BLaER1 (cell line): ENCODE measurements at regions not wholly inside any gene's neighbourhood (a gene's known extent, or its start where the extent isn't known, plus 50 kb on each side); places are given as distances from the start of the nearest gene placed in this dataset.
A peak's percentile ranks its signal among the peaks of the same experiment; 100 is the strongest.

Experiments
- H3K27ac ChIP-seq: shearing (Covaris generic); formaldehyde crosslinking; 2 replicates; pipeline ENCODE4 v1.8.1; 2022
- H3K27me3 ChIP-seq: shearing (Covaris generic); formaldehyde crosslinking; 2 replicates; pipeline ENCODE4 v1.8.1; 2022
- H3K36me3 ChIP-seq: shearing (Covaris generic); formaldehyde crosslinking; 2 replicates; pipeline ENCODE4 v1.8.1; 2022
- H3K4me1 ChIP-seq: shearing (Covaris generic); formaldehyde crosslinking; 2 replicates; pipeline ENCODE4 v1.8.1; 2022
- H3K4me2 ChIP-seq: shearing (Covaris generic); formaldehyde crosslinking; 2 replicates; pipeline ENCODE4 v1.8.1; 2022
- H3K4me3 ChIP-seq: shearing (Covaris generic); formaldehyde crosslinking; 2 replicates; pipeline ENCODE4 v1.8.1; 2022
- H3K9ac ChIP-seq: shearing (Covaris generic); formaldehyde crosslinking; 2 replicates; pipeline ENCODE4 v1.8.1; 2022
- H3K9me3 ChIP-seq: shearing (Covaris generic); formaldehyde crosslinking; 2 replicates; pipeline ENCODE4 v1.8.1; 2022
- H4K20me1 ChIP-seq: shearing (Covaris generic); formaldehyde crosslinking; 2 replicates; pipeline ENCODE4 v1.8.1; 2022
- Cebpa-rat ChIP-seq: shearing (Covaris generic); IDR thresholded peaks from 2 replicates; pipeline ENCODE4 v1.8.1; 2022

DNA sequence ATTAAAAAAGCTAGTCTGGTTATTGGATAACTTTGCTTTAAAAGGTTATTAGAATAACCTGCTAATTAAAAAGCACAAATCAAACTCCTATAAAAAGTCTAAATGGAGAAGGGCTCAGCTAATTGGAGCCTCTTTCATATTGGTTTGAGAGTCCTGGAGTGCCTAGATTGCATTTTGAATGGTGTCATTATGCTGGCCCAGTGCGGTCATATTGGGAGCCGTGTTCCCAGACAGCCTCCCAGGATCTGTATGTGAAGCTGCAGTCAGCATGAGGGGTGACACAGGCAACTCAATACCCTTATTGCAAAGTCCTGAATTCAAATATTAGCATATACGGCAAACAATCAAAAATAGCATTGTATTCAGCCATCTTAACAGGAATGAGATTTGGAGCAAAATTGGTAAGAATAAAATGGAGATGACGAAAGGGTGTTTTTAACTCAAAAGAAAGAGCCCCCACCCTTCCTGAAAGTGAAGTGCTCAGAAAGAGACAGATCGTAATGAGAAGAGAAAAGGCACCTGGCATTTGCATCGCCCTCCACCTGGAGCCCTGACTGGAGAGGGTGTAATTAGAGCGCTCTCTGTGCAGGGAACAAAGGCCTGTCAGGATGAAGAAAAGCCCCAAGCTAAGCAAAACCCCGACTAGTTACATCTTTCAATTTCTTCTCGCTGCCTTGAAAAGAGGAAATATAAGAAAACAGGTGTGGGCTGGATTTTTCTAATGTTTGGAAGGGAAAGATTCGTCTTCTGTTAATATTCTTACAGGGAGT, 621.0 kb upstream of the ADAMTS16 start:
- H3K36me3 ChIP-seq: no peaks in the 10 kb centered on the region
- TF ChIP-seq Cebpa-rat: no peak
- H3K9ac ChIP-seq: no peak overlapping the region
- no peak overlapping the region for H3K4me3 ChIP-seq
- no peaks in the 10 kb centered on the region for H4K20me1 ChIP-seq
- no peaks in the 10 kb centered on the region for H3K27me3 ChIP-seq
- H3K9me3 ChIP-seq: no peaks in the 10 kb centered on the region
- H3K27ac ChIP-seq: no peak overlapping the region
- H3K4me1 ChIP-seq: no peaks in the 10 kb centered on the region
- no peak overlapping the region for H3K4me2 ChIP-seq

GRCh38 chr5:4520559-4520958, 619.6 kb upstream of the ADAMTS16 start:
- no peaks in the 10 kb centered on the region for H3K4me1 ChIP-seq
- H3K9ac ChIP-seq: no peak overlapping the region
- no peak overlapping the region for H3K4me3 ChIP-seq
- no peak for TF ChIP-seq Cebpa-rat
- no peaks in the 10 kb centered on the region for H3K9me3 ChIP-seq
- H3K27me3 ChIP-seq: no peaks in the 10 kb centered on the region
- H3K36me3 ChIP-seq: no peaks in the 10 kb centered on the region
- no peaks in the 10 kb centered on the region for H4K20me1 ChIP-seq
- no peak overlapping the region for H3K27ac ChIP-seq
- H3K4me2 ChIP-seq: no peak overlapping the region

DNA sequence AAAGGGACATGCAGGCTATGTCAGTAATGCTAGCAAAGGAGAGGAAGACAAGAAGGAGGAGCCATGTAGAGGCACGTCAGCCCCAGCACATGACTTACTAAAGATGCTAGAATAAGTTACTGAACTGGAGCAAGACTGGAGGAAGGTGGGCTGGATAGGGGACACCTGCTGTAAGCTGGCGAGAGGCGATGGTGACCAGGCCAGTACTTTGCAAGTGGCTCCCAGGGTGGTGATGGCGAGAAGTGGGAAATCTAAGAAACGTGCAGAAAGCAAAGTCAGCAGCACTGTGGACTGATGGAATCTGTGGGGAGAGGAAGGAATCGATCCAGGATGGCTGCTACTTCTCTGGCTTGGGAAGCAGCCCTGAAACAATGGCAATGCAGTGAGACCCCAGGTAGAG, 617.1 kb upstream of the ADAMTS16 start:
- Histone ChIP-seq H4K20me1 (no peaks in the 10 kb centered on the region), H3K4me2 (no peak overlapping the region), H3K27ac (no peak overlapping the region), H3K36me3 (no peaks in the 10 kb centered on the region), H3K9me3 (0 out of 2 replicates have a peak, but pooled peaks cover 3% of the 10 kb centered on the region), H3K9ac (no peak overlapping the region), H3K27me3 (no peaks in the 10 kb centered on the region), H3K4me3 (no peak overlapping the region), H3K4me1 (no peaks in the 10 kb centered on the region)
- TF ChIP-seq Cebpa-rat: no peak

DNA sequence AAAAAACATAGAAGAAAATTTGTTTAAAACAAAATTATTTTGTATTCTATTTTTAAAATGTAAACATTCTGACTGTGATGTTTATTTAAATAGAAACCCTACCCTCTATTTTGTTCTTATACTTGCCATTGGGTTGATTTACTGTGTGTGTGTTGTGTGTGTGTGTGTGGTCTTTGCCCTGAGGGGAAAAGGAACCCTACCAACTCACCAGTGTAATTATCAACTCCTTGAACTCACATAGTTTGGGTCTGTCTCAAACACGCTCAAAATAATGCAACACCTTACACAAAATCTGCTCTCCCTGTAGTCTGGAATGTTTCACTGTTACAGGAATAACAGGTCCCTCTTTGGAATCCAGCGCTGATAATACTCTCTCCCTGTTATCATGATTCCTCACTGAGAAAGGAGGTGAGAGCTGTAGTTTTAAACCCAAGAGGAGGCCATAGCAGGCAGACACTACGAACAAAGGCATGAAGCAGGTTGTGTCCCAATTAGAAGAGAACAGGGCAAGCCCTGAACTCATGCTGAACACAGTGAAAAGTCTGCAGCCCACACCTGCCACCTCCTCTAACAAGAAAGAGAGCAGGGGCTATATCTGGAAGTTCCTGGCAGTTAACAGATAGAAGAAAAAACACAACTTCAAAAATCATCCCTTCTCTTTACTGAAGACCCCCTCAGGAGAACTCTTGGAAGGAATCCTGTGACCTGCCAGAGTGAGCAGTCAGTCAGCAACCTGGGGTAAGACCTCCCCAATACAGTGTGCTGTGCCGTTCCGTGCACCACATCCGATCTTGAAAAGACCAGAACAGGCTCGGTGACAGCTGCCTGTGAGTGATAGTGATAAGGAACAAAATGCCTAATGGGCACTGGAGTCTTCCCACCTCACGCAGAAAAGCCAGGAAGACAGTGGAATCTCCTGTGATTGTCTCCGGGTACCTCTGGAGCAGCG, 608.1 kb upstream of the ADAMTS16 start:
- peaks cover 17% of the 10 kb centered on the region for H3K9me3 ChIP-seq
- no peak overlapping the region for H3K27ac ChIP-seq
- no peak for TF ChIP-seq Cebpa-rat
- H3K4me3 ChIP-seq: no peak overlapping the region
- H3K4me1 ChIP-seq: peaks cover 9% of the 10 kb centered on the region
- H3K9ac ChIP-seq: no peak overlapping the region
- no peak overlapping the region for H3K4me2 ChIP-seq
- H3K36me3 ChIP-seq: no peaks in the 10 kb centered on the region
- H3K27me3 ChIP-seq: no peaks in the 10 kb centered on the region
- H4K20me1 ChIP-seq: no peaks in the 10 kb centered on the region

GRCh38 chr5:4532705-4533080, 607.4 kb upstream of the ADAMTS16 start:
- TF ChIP-seq Cebpa-rat: no peak
- H3K9ac ChIP-seq: no peak overlapping the region
- peaks cover 24% of the 10 kb centered on the region for H3K9me3 ChIP-seq
- no peaks in the 10 kb centered on the region for H3K36me3 ChIP-seq
- peaks cover 12% of the 10 kb centered on the region for H3K4me1 ChIP-seq
- no peaks in the 10 kb centered on the region for H3K27me3 ChIP-seq
- no peak overlapping the region for H3K4me3 ChIP-seq
- H3K27ac ChIP-seq: no peak overlapping the region
- no peak overlapping the region for H3K4me2 ChIP-seq
- no peaks in the 10 kb centered on the region for H4K20me1 ChIP-seq

- H3K27me3 ChIP-seq: no peaks in the 10 kb centered on the region
- H3K4me3 ChIP-seq: no peak overlapping the region
- H3K4me1 ChIP-seq: peaks cover 14% of the 10 kb centered on the region
- H3K4me2 ChIP-seq: no peak overlapping the region
- TF ChIP-seq Cebpa-rat: no peak
- H3K27ac ChIP-seq: no peak overlapping the region
- no peak overlapping the region for H3K9ac ChIP-seq
- no peaks in the 10 kb centered on the region for H4K20me1 ChIP-seq
- peaks cover 32% of the 10 kb centered on the region for H3K9me3 ChIP-seq
- H3K36me3 ChIP-seq: no peaks in the 10 kb centered on the region
These were observed 606.5 kb upstream of the ADAMTS16 start for GRCh38 chr5:4533457-4534105.

- Histone ChIP-seq H3K27ac (no peak overlapping the region), H3K9me3 (peaks cover 39% of the 10 kb centered on the region), H3K27me3 (no peaks in the 10 kb centered on the region), H4K20me1 (no peaks in the 10 kb centered on the region), H3K9ac (no peak overlapping the region), H3K4me1 (peaks cover 32% of the 10 kb centered on the region), H3K36me3 (no peaks in the 10 kb centered on the region), H3K4me2 (no peak overlapping the region; the same call in 1 of the 2 replicates), H3K4me3 (no peak overlapping the region)
- TF ChIP-seq Cebpa-rat: no peak
These were observed 602.6 kb upstream of the ADAMTS16 start for GRCh38 chr5:4537489-4537888.

- Histone ChIP-seq H4K20me1 (no peaks in the 10 kb centered on the region), H3K4me1 (peaks cover 42% of the 10 kb centered on the region), H3K9me3 (peaks cover 30% of the 10 kb centered on the region), H3K36me3 (no peaks in the 10 kb centered on the region), H3K27me3 (no peaks in the 10 kb centered on the region), H3K9ac (no peak overlapping the region), H3K27ac (no peak overlapping the region; the same call in 1 of the 2 replicates), H3K4me2 (peak overlapping the region; percentile 77), H3K4me3 (no peak overlapping the region)
- TF ChIP-seq Cebpa-rat: no peak
These were observed 599.6 kb upstream of the ADAMTS16 start for GRCh38 chr5:4540375-4541173.

GRCh38 chr5:4541334-4541733, 598.8 kb upstream of the ADAMTS16 start:
- H4K20me1 ChIP-seq: no peaks in the 10 kb centered on the region
- H3K4me2 ChIP-seq: peak overlapping the region; percentile 77
- peaks cover 29% of the 10 kb centered on the region for H3K9me3 ChIP-seq
- TF ChIP-seq Cebpa-rat: no peak
- H3K27me3 ChIP-seq: no peaks in the 10 kb centered on the region
- H3K27ac ChIP-seq: no peak overlapping the region
- H3K36me3 ChIP-seq: no peaks in the 10 kb centered on the region
- H3K4me1 ChIP-seq: peaks cover 49% of the 10 kb centered on the region
- no peak overlapping the region for H3K9ac ChIP-seq
- no peak overlapping the region for H3K4me3 ChIP-seq
